HepG2 (cell line): ENCODE measurements at regions not wholly inside any gene's neighbourhood (a gene's known extent, or its start where the extent isn't known, plus 50 kb on each side); places are given as distances from the start of the nearest gene placed in this dataset.
"Not testable (repeated sequence)": the region's sequence is repeated elsewhere in the genome, so short reads cannot be mapped to it uniquely, and the experiment has no call there.

Source experiments
- ARID2 ChIP-seq: sonication (generic); formaldehyde crosslinking; IDR thresholded peaks from 2 replicates; pipeline ENCODE4 v1.8.1; 2022; ENCODE audit warnings: mild to moderate bottlenecking, missing genetic modification reagents, borderline replicate concordance
- CTCF ChIP-seq: sonication (generic); formaldehyde crosslinking; IDR thresholded peaks from 2 replicates; pipeline ENCODE4 v1.5.0; 2020; ENCODE audit warnings: mild to moderate bottlenecking, missing genetic modification reagents, moderate library complexity
- HNF4A ChIP-seq: sonication (generic); formaldehyde crosslinking; IDR thresholded peaks from 2 replicates; pipeline ENCODE4 v1.4.0; 2020; ENCODE audit warnings: missing genetic modification reagents
- ISX ChIP-seq: sonication (generic); formaldehyde crosslinking; conservative IDR thresholded peaks from 2 replicates; pipeline ENCODE4 v1.5.0; 2020; ENCODE audit warnings: missing genetic modification reagents
- MAZ ChIP-seq, 2 experiments: sonication (generic) in 1 of 2; formaldehyde crosslinking in 1 of 2; IDR thresholded peaks; 2 replicates each; pipeline versions ENCODE4 v1.5.0 to v1.6.1; 2012 to 2020; ENCODE audit warnings: low read depth in 2 of 2, mild to moderate bottlenecking in 2 of 2, borderline replicate concordance in 1 of 2, improper control_type of control experiment in 1 of 2, low read length in 1 of 2, missing genetic modification reagents in 1 of 2, moderate library complexity in 1 of 2
- PLRG1 ChIP-seq: fragments of 450-650 bp; conservative IDR thresholded peaks from 2 replicates; pipeline ENCODE4 v1.6.1; 2016
- POLR2AphosphoS5 ChIP-seq: IDR thresholded peaks from 2 replicates; pipeline ENCODE4 v1.6.1; 2012; ENCODE audit warnings: low read depth, low read length
- SRF ChIP-seq: IDR thresholded peaks from 2 replicates; pipeline ENCODE4 v1.6.1; 2011; ENCODE audit warnings: mild to moderate bottlenecking, low read depth, low read length, moderate library complexity
- SUZ12 ChIP-seq: fragments of 150-350 bp; IDR thresholded peaks from 2 replicates; pipeline ENCODE4 v1.6.1; 2014; ENCODE audit warnings: low read depth, low read length
- TBP ChIP-seq: sonication (generic); formaldehyde crosslinking; IDR thresholded peaks from 2 replicates; pipeline ENCODE4 v1.5.0; 2020; ENCODE audit warnings: missing genetic modification reagents
- ZBTB1 ChIP-seq: sonication (generic); formaldehyde crosslinking; IDR thresholded peaks from 2 replicates; pipeline ENCODE4 v1.4.0; 2020; ENCODE audit warnings: missing genetic modification reagents, borderline replicate concordance
- ZNF326 ChIP-seq: sonication (generic); formaldehyde crosslinking; IDR thresholded peaks from 2 replicates; pipeline ENCODE4 v1.4.0; 2020; ENCODE audit warnings: missing genetic modification reagents, borderline replicate concordance
- TF ChIP-seq, protein P1 (sequence below): sonication (generic); formaldehyde crosslinking; IDR thresholded peaks from 2 replicates; pipeline ENCODE4 v1.4.0; 2020; ENCODE audit warnings: missing genetic modification reagents
- TF ChIP-seq, protein P2 (sequence below): sonication (generic); formaldehyde crosslinking; IDR thresholded peaks from 2 replicates; pipeline ENCODE4 v1.5.0; 2020; ENCODE audit warnings: missing genetic modification reagents, mild to moderate bottlenecking, borderline replicate concordance

DNA sequence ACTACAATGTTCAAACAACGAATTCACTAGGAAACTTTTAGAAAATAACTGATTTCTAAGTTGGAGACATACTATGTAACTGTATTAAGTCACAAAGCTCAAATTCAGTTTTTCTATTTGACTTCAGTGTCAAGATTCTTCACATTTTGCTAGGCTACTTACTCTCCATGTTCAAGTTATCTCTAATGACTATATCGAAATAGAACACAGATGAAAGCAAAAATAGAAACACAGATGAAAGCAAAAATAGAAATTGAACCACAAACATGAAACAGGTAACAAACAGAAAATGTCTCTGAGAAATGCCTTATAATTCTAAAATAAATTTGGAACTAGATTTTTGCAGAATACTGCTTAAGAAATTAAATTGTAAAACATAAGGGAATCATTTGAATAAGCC lies 113.5 kb downstream of the SPDYE17 start:
- not testable (repeated sequence) for TF ChIP-seq POLR2AphosphoS5; MAZ (IDR thresholded peaks at IDR 0.05; ENCODE audit: borderline replicate concordance, low read depth, low read length); MAZ (CRISPR knock-in tag; IDR thresholded peaks at IDR 0.05; ENCODE audit: low read depth); SUZ12; SRF; CTCF (CRISPR knock-in tag); TBP; ARID2 (CRISPR knock-in tag); PLRG1; HNF4A (CRISPR knock-in tag); ZBTB1; ISX (CRISPR knock-in tag); ZNF326 (CRISPR knock-in tag)
- TF ChIP-seq, protein P1, sequence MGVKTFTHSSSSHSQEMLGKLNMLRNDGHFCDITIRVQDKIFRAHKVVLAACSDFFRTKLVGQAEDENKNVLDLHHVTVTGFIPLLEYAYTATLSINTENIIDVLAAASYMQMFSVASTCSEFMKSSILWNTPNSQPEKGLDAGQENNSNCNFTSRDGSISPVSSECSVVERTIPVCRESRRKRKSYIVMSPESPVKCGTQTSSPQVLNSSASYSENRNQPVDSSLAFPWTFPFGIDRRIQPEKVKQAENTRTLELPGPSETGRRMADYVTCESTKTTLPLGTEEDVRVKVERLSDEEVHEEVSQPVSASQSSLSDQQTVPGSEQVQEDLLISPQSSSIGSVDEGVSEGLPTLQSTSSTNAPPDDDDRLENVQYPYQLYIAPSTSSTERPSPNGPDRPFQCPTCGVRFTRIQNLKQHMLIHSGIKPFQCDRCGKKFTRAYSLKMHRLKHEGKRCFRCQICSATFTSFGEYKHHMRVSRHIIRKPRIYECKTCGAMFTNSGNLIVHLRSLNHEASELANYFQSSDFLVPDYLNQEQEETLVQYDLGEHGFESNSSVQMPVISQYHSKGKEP (CRISPR knock-in tag): not testable (repeated sequence)
- TF ChIP-seq, protein P2, sequence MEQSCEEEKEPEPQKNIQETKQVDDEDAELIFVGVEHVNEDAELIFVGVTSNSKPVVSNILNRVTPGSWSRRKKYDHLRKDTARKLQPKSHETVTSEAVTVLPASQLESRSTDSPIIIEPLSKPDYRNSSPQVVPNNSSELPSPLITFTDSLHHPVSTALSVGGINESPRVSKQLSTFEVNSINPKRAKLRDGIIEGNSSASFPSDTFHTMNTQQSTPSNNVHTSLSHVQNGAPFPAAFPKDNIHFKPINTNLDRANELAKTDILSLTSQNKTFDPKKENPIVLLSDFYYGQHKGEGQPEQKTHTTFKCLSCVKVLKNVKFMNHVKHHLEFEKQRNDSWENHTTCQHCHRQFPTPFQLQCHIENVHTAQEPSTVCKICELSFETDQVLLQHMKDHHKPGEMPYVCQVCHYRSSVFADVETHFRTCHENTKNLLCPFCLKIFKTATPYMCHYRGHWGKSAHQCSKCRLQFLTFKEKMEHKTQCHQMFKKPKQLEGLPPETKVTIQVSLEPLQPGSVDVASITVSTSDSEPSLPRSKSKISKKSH (CRISPR knock-in tag): not testable (repeated sequence)
